Ishikawa (cell line): ENCODE measurements at regions not wholly inside any gene's neighbourhood (a gene's known extent, or its start where the extent isn't known, plus 50 kb on each side); places are given as distances from the start of the nearest gene placed in this dataset.

Source experiments
- CEBPB ChIP-seq: IDR thresholded peaks from 2 replicates; pipeline ENCODE4 v1.6.1; 2012
- CREB1 ChIP-seq: IDR thresholded peaks from 2 replicates; pipeline ENCODE4 v1.6.1; 2012; ENCODE audit warnings: low read depth
- EGR1 ChIP-seq: IDR thresholded peaks from 2 replicates; pipeline ENCODE4 v1.6.1; 2012
- EP300 ChIP-seq: IDR thresholded peaks from 2 replicates; pipeline ENCODE4 v1.6.1; 2012; ENCODE audit warnings: borderline replicate concordance
- FOXM1 ChIP-seq: IDR thresholded peaks from 2 replicates; pipeline ENCODE4 v1.6.1; 2012; ENCODE audit warnings: low read depth, borderline replicate concordance
- NFIC ChIP-seq: IDR thresholded peaks from 2 replicates; pipeline ENCODE4 v1.6.1; 2012
- RAD21 ChIP-seq: IDR thresholded peaks from 2 replicates; pipeline ENCODE4 v1.6.1; 2012; ENCODE audit warnings: low read depth
- TAF1 ChIP-seq: IDR thresholded peaks from 2 replicates; pipeline ENCODE4 v1.6.1; 2012; ENCODE audit warnings: low read depth, mild to moderate bottlenecking
- TEAD4 ChIP-seq: IDR thresholded peaks from 2 replicates; pipeline ENCODE4 v1.6.1; 2012
- YY1 ChIP-seq: IDR thresholded peaks from 2 replicates; pipeline ENCODE4 v1.6.1; 2012; ENCODE audit warnings: low read depth
- ZBTB7A ChIP-seq: IDR thresholded peaks from 2 replicates; pipeline ENCODE4 v1.6.1; 2012; ENCODE audit warnings: low read depth
- TF ChIP-seq, protein P1 (sequence below): IDR thresholded peaks from 2 replicates; pipeline ENCODE4 v1.6.1; 2012; ENCODE audit warnings: low read depth, mild to moderate bottlenecking
- TF ChIP-seq, protein P2 (sequence below): IDR thresholded peaks from 2 replicates; pipeline ENCODE4 v1.6.1; 2012
- TF ChIP-seq, protein P3 (sequence below): IDR thresholded peaks from 2 replicates; pipeline ENCODE4 v1.6.1; 2012

DNA sequence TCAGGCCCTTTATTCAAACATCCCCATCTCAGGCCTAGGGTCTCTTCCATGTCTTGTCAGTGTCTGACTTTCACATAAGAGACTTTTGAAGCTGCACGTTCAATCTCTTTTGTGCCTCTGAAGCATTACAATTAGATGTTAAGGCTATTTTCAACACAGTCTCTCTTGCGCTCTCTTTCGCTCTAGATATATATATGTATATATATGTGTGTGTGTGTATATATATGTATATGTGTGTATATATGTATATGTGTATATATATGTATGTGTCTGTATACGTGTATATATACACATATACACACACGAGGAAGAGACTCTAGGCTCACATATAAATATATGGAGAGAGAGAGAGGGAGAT is 162.5 kb upstream of the RNPC3 start:
- TF ChIP-seq, protein P1, sequence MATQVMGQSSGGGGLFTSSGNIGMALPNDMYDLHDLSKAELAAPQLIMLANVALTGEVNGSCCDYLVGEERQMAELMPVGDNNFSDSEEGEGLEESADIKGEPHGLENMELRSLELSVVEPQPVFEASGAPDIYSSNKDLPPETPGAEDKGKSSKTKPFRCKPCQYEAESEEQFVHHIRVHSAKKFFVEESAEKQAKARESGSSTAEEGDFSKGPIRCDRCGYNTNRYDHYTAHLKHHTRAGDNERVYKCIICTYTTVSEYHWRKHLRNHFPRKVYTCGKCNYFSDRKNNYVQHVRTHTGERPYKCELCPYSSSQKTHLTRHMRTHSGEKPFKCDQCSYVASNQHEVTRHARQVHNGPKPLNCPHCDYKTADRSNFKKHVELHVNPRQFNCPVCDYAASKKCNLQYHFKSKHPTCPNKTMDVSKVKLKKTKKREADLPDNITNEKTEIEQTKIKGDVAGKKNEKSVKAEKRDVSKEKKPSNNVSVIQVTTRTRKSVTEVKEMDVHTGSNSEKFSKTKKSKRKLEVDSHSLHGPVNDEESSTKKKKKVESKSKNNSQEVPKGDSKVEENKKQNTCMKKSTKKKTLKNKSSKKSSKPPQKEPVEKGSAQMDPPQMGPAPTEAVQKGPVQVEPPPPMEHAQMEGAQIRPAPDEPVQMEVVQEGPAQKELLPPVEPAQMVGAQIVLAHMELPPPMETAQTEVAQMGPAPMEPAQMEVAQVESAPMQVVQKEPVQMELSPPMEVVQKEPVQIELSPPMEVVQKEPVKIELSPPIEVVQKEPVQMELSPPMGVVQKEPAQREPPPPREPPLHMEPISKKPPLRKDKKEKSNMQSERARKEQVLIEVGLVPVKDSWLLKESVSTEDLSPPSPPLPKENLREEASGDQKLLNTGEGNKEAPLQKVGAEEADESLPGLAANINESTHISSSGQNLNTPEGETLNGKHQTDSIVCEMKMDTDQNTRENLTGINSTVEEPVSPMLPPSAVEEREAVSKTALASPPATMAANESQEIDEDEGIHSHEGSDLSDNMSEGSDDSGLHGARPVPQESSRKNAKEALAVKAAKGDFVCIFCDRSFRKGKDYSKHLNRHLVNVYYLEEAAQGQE, result no peak
- TF ChIP-seq, protein P2, sequence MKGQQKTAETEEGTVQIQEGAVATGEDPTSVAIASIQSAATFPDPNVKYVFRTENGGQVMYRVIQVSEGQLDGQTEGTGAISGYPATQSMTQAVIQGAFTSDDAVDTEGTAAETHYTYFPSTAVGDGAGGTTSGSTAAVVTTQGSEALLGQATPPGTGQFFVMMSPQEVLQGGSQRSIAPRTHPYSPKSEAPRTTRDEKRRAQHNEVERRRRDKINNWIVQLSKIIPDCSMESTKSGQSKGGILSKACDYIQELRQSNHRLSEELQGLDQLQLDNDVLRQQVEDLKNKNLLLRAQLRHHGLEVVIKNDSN, result no peak
- TF ChIP-seq EGR1, result no peak
- TF ChIP-seq RAD21, result no peak
- no peak for TF ChIP-seq EP300
- no peak for TF ChIP-seq FOXM1
- TF ChIP-seq, protein P3, sequence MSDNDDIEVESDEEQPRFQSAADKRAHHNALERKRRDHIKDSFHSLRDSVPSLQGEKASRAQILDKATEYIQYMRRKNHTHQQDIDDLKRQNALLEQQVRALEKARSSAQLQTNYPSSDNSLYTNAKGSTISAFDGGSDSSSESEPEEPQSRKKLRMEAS, result no peak
- TF ChIP-seq CEBPB, result no peak
- TF ChIP-seq YY1, result no peak
- no peak for TF ChIP-seq TAF1
- no peak for TF ChIP-seq CREB1
- TF ChIP-seq NFIC, result no peak
- TF ChIP-seq ZBTB7A, result no peak
- TF ChIP-seq TEAD4, result no peak
